Loucy (cell line): ENCODE measurements at regions not wholly inside any gene's neighbourhood (a gene's known extent, or its start where the extent isn't known, plus 50 kb on each side); places are given as distances from the start of the nearest gene placed in this dataset.

Experiments used
- H2AFZ ChIP-seq: fragments of 200-600 bp; sonication (generic); 2 replicates; pipeline ENCODE4 v1.6.0; 2016; ENCODE audit warnings: antibody characterized with exemption, mild to moderate bottlenecking, low read length, moderate library complexity
- H3F3A ChIP-seq: fragments of 200-600 bp; 2 replicates; pipeline ENCODE4 v1.6.0; 2016; ENCODE audit warnings: antibody characterized with exemption, low read depth, mild to moderate bottlenecking
- H3K27me3 ChIP-seq: fragments of 200-600 bp; sonication (generic); 2 replicates; pipeline ENCODE4 v1.6.1; 2014; ENCODE audit warnings: low read length, mild to moderate bottlenecking; ENCODE audit not compliant: insufficient read depth, poor library complexity, severe bottlenecking
- H3K36me3 ChIP-seq: fragments of 200-600 bp; sonication (generic); 2 replicates; pipeline ENCODE4 v1.6.1; 2016; ENCODE audit warnings: low read length; ENCODE audit not compliant: insufficient read depth
- H3K4me1 ChIP-seq: fragments of 200-600 bp; sonication (generic); 2 replicates; pipeline ENCODE4 v1.5.1; 2014; ENCODE audit warnings: low read length, mild to moderate bottlenecking; ENCODE audit not compliant: insufficient read depth, poor library complexity, severe bottlenecking
- H3K4me2 ChIP-seq: fragments of 200-600 bp; sonication (generic); 2 replicates; pipeline ENCODE4 v1.6.0; 2014; ENCODE audit warnings: antibody characterized with exemption, low read length, low read depth, mild to moderate bottlenecking; ENCODE audit not compliant: poor library complexity, severe bottlenecking
- H3K4me3 ChIP-seq: fragments of 200-600 bp; sonication (generic); 2 replicates; pipeline ENCODE4 v1.5.1; 2014; ENCODE audit warnings: low read length, mild to moderate bottlenecking, mixed read lengths; ENCODE audit not compliant: poor library complexity, severe bottlenecking
- H3K79me2 ChIP-seq: fragments of 200-600 bp; sonication (generic); 2 replicates; pipeline ENCODE4 v1.6.1; 2014; ENCODE audit warnings: low read length; ENCODE audit not compliant: insufficient read depth
- H3K9ac ChIP-seq: fragments of 200-600 bp; sonication (generic); 2 replicates; pipeline ENCODE4 v1.6.0; 2014; ENCODE audit warnings: mild to moderate bottlenecking, low read depth, low read length, moderate library complexity; ENCODE audit not compliant: poor library complexity, severe bottlenecking
- H3K9me2 ChIP-seq: fragments of 200-600 bp; sonication (generic); replicated peaks from 2 replicates; pipeline ENCODE4 v1.6.1; 2016; ENCODE audit warnings: low read depth, low read length, mixed read lengths
- H3K9me3 ChIP-seq: fragments of 200-600 bp; sonication (generic); 2 replicates; pipeline ENCODE4 v1.6.1; 2014; ENCODE audit warnings: mild to moderate bottlenecking, antibody characterized with exemption, low read length, low read depth; ENCODE audit not compliant: insufficient read depth
- H4K20me1 ChIP-seq: fragments of 200-600 bp; sonication (generic); 2 replicates; pipeline ENCODE4 v1.6.0; 2014; ENCODE audit warnings: antibody characterized with exemption, low read length, mild to moderate bottlenecking; ENCODE audit not compliant: insufficient read depth, poor library complexity, severe bottlenecking
- CTCF ChIP-seq: fragments of 200-600 bp; sonication (generic); conservative IDR thresholded peaks from 2 replicates; pipeline ENCODE4 v1.5.1; 2014; ENCODE audit warnings: mild to moderate bottlenecking, antibody characterized with exemption, low read length
- EZH2phosphoT487 ChIP-seq: fragments of 200-600 bp; IDR thresholded peaks from 2 replicates; pipeline ENCODE4 v1.6.1; 2018; ENCODE audit warnings: antibody characterized with exemption, mild to moderate bottlenecking, moderate library complexity, borderline replicate concordance

DNA sequence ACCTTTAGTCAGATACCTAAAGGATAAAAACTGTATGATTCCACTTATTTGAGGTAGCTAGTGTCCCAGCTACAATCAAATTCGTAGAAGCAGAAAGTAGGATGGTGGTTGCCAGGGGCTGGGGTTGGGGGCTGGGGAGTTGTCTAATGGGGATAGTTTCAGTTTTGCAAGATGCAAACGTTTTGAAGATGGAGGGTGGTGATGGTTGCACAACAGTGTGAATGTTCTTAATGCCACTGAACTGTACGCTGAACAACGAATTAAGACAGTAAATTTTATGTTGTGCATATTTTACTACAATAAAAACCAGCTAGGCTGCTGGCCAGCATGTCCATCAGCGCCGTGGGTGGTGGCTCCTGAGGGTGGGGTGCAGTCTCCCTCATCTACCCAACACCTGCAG lies 137.8 kb downstream of the GADD45G start:
- TF ChIP-seq EZH2phosphoT487 = no peak
- no peak for TF ChIP-seq CTCF
- Histone ChIP-seq H3K9ac (no peak overlapping the region), H3K27me3 (no peaks in the 10 kb centered on the region)

GRCh38 chr9:89743216-89743572 lies 138.4 kb downstream of the GADD45G start:
- H3K36me3 ChIP-seq = no peaks in the 10 kb centered on the region
- H3K4me3 ChIP-seq = peak overlapping the region; percentile 42
- no peak overlapping the region for H3K9ac ChIP-seq
- TF ChIP-seq EZH2phosphoT487 = no peak
- TF ChIP-seq CTCF = no peak
- H4K20me1 ChIP-seq = no peaks in the 10 kb centered on the region
- peak overlapping the region; percentile 64 for H3K4me2 ChIP-seq
- H3K79me2 ChIP-seq = no peaks in the 10 kb centered on the region
- no peaks in the 10 kb centered on the region for H3K9me2 ChIP-seq
- H2AFZ ChIP-seq = peak overlapping the region; percentile 64; the same call in 1 of the 2 replicates
- H3F3A ChIP-seq = peaks cover 9% of the 10 kb centered on the region; the same call in 1 of the 2 replicates
- peaks cover 28% of the 10 kb centered on the region for H3K4me1 ChIP-seq
- no peaks in the 10 kb centered on the region for H3K9me3 ChIP-seq
- no peaks in the 10 kb centered on the region for H3K27me3 ChIP-seq

More for the DNA sequence above, 137.8 kb downstream of the GADD45G start:
- H3K4me3 ChIP-seq = peak overlapping the region; percentile 42
- no peak overlapping the region for H2AFZ ChIP-seq
- peak overlapping the region; percentile 64 for H3K4me2 ChIP-seq
- H3F3A ChIP-seq = peaks cover 9% of the 10 kb centered on the region; the same call in 1 of the 2 replicates
- H3K9me2 ChIP-seq = no peaks in the 10 kb centered on the region
- H3K36me3 ChIP-seq = no peaks in the 10 kb centered on the region
- no peaks in the 10 kb centered on the region for H3K79me2 ChIP-seq
- no peaks in the 10 kb centered on the region for H4K20me1 ChIP-seq
- peaks cover 27% of the 10 kb centered on the region for H3K4me1 ChIP-seq
- H3K9me3 ChIP-seq = no peaks in the 10 kb centered on the region

- Histone ChIP-seq H4K20me1 (no peaks in the 10 kb centered on the region), H3K9ac (peak overlapping the region; percentile 16), H3K36me3 (no peaks in the 10 kb centered on the region), H3K79me2 (no peaks in the 10 kb centered on the region), H3K9me2 (no peaks in the 10 kb centered on the region), H3K4me2 (peak overlapping the region; percentile 64), H2AFZ (peak overlapping the region; percentile 64; the same call in 1 of the 2 replicates), H3F3A (peaks cover 9% of the 10 kb centered on the region; the same call in 1 of the 2 replicates), H3K27me3 (no peaks in the 10 kb centered on the region), H3K4me1 (peaks cover 33% of the 10 kb centered on the region), H3K4me3 (peak overlapping the region; percentile 42), H3K9me3 (no peaks in the 10 kb centered on the region)
- no peak for TF ChIP-seq CTCF
- no peak for TF ChIP-seq EZH2phosphoT487
Measured at GRCh38 chr9:89743573-89744254, 138.9 kb downstream of the GADD45G start.
